ENCODE measurements at regions not wholly inside any gene's neighbourhood (a gene's known extent, or its start where the extent isn't known, plus 50 kb on each side); places are given as distances from the start of the nearest gene placed in this dataset. TPM values are rescaled to one million over a fixed set of nuclear protein-coding genes. Genes with fewer than 3 reads are reported as not detected.

Small RNAs in the stretch of these regions (microRNA-seq; reads per million reads assigned to microRNA genes)
- not detected for gene MIR4510 (ENCODE audit: borderline microRNAs expressed, borderline replicate concordance)
